GM23338 (cell line): ENCODE measurements at regions not wholly inside any gene's neighbourhood (a gene's known extent, or its start where the extent isn't known, plus 50 kb on each side); places are given as distances from the start of the nearest gene placed in this dataset.

Experiments used
- CTCF ChIP-seq, 2 experiments: fragments of 200-600 bp in 1 of 2; sonication (generic) in 1 of 2; conservative IDR thresholded peaks; 2 replicates each; pipeline versions ENCODE4 v1.5.1 to v1.6.1; 2016 to 2017; ENCODE audit warnings: antibody characterized with exemption in 2 of 2, low read depth in 2 of 2, mild to moderate bottlenecking in 2 of 2, moderate library complexity in 1 of 2
- ETS1 ChIP-seq: IDR thresholded peaks from 2 replicates; pipeline ENCODE4 v1.6.1; 2016; ENCODE audit warnings: antibody characterized with exemption
- EZH2 ChIP-seq: fragments of 200-600 bp; sonication (generic); IDR thresholded peaks from one replicate; pipeline ENCODE4 v1.8.0; 2017; ENCODE audit warnings: antibody characterized with exemption, mild to moderate bottlenecking, low read depth; ENCODE audit not compliant: unreplicated experiment
- EZH2phosphoT487 ChIP-seq: fragments of 200-600 bp; sonication (generic); IDR thresholded peaks from one replicate; pipeline ENCODE4 v1.8.1; 2018; ENCODE audit warnings: antibody characterized with exemption; ENCODE audit not compliant: unreplicated experiment
- JUNB ChIP-seq: IDR thresholded peaks from one replicate; pipeline ENCODE4 v1.6.1; 2016; ENCODE audit warnings: antibody characterized with exemption; ENCODE audit not compliant: unreplicated experiment
- POLR2AphosphoS5 ChIP-seq: IDR thresholded peaks from 2 replicates; pipeline ENCODE4 v1.6.1; 2016; ENCODE audit warnings: antibody characterized with exemption, low read depth
- REST ChIP-seq: IDR thresholded peaks from one replicate; pipeline ENCODE4 v1.6.1; 2018; ENCODE audit warnings: antibody characterized with exemption; ENCODE audit not compliant: unreplicated experiment
- STAT1 ChIP-seq: IDR thresholded peaks from one replicate; pipeline ENCODE4 v1.6.1; 2016; ENCODE audit warnings: antibody characterized with exemption; ENCODE audit not compliant: unreplicated experiment

GRCh38 chr3:99009851-99010250, 108.4 kb upstream of the DCBLD2 start:
- TF ChIP-seq CTCF (conservative IDR thresholded peaks at IDR 0.05; ENCODE audit: low read depth in 2 of 2) (no peak), REST (no peak), ETS1 (no peak), EZH2phosphoT487 (no peak), EZH2 (no peak), STAT1 (no peak), JUNB (no peak), POLR2AphosphoS5 (no peak)
